Trophoblast cell (in vitro differentiated cells and primary cell): ENCODE measurements at regions not wholly inside any gene's neighbourhood (a gene's known extent, or its start where the extent isn't known, plus 50 kb on each side); places are given as distances from the start of the nearest gene placed in this dataset.

Source experiments
- DNase-seq, 2 donors: peaks; one replicate each; pipeline ENCODE4 v3.0.0-alpha.2; 2016
- H2AFZ ChIP-seq: 2 replicates; pipeline ENCODE4 v1.6.1; 2013; ENCODE audit warnings: low read length, moderate library complexity, mild to moderate bottlenecking; ENCODE audit not compliant: insufficient read depth, poor library complexity
- H2AK5ac ChIP-seq: 2 replicates; pipeline ENCODE4 v1.6.1; 2013; ENCODE audit warnings: mild to moderate bottlenecking, low read length
- H2BK120ac ChIP-seq: 2 replicates; pipeline ENCODE4 v1.6.1; 2013; ENCODE audit warnings: low read length, mild to moderate bottlenecking, moderate library complexity; ENCODE audit not compliant: insufficient read depth, poor library complexity
- H2BK12ac ChIP-seq: 2 replicates; pipeline ENCODE4 v1.6.1; 2013; ENCODE audit warnings: mild to moderate bottlenecking, low read length, moderate library complexity
- H2BK5ac ChIP-seq: 2 replicates; pipeline ENCODE4 v1.6.1; 2013; ENCODE audit warnings: low read length, low read depth, moderate library complexity, mild to moderate bottlenecking; ENCODE audit not compliant: poor library complexity
- H3K14ac ChIP-seq: 2 replicates; pipeline ENCODE4 v1.6.1; 2013; ENCODE audit warnings: mild to moderate bottlenecking, low read length
- H3K18ac ChIP-seq: 2 replicates; pipeline ENCODE4 v1.6.1; 2013; ENCODE audit warnings: mild to moderate bottlenecking, low read length
- H3K23ac ChIP-seq: 2 replicates; pipeline ENCODE4 v1.6.1; 2013; ENCODE audit warnings: low read length
- H3K27ac ChIP-seq: 2 replicates; pipeline ENCODE4 v1.5.1; 2013; ENCODE audit warnings: low read depth, mild to moderate bottlenecking, inconsistent platforms, low read length, moderate library complexity
- H3K27me3 ChIP-seq: 2 replicates; pipeline ENCODE4 v1.6.1; 2013; ENCODE audit warnings: inconsistent platforms, mild to moderate bottlenecking, low read length, moderate library complexity; ENCODE audit not compliant: insufficient read depth
- H3K36me3 ChIP-seq, 2 experiments: 1 replicate in 1 of 2; 2 replicates in 1 of 2; pipeline ENCODE4 v1.6.1; 2013; ENCODE audit warnings: low read length in 2 of 2, mild to moderate bottlenecking in 2 of 2, moderate library complexity in 1 of 2; ENCODE audit not compliant: insufficient read depth in 2 of 2, control insufficient read depth in 1 of 2
- H3K4ac ChIP-seq: 2 replicates; pipeline ENCODE4 v1.6.1; 2013; ENCODE audit warnings: low read depth, mild to moderate bottlenecking, low read length, moderate library complexity
- H3K4me1 ChIP-seq, 2 experiments: 1 replicate in 1 of 2; 2 replicates in 1 of 2; pipeline ENCODE4 v1.6.1; 2013; ENCODE audit warnings: low read length in 2 of 2, mild to moderate bottlenecking in 2 of 2, moderate library complexity in 1 of 2; ENCODE audit not compliant: insufficient read depth in 2 of 2, control insufficient read depth in 1 of 2
- H3K4me2 ChIP-seq: 2 replicates; pipeline ENCODE4 v1.6.1; 2013; ENCODE audit warnings: inconsistent platforms, mild to moderate bottlenecking, low read length, moderate library complexity
- H3K4me3 ChIP-seq: 2 replicates; pipeline ENCODE4 v1.5.1; 2013; ENCODE audit warnings: mild to moderate bottlenecking, low read depth, low read length, inconsistent platforms
- H3K79me1 ChIP-seq: one replicate; pipeline ENCODE4 v1.6.1; 2013; ENCODE audit warnings: low read length
- H3K79me2 ChIP-seq: 2 replicates; pipeline ENCODE4 v1.6.1; 2013; ENCODE audit warnings: low read length, mild to moderate bottlenecking; ENCODE audit not compliant: control insufficient read depth, insufficient read depth, poor library complexity
- H3K9ac ChIP-seq: 2 replicates; pipeline ENCODE4 v1.6.1; 2013; ENCODE audit warnings: mild to moderate bottlenecking, low read length
- H3K9me3 ChIP-seq: 2 replicates; pipeline ENCODE4 v1.6.1; 2013; ENCODE audit warnings: low read depth, mild to moderate bottlenecking, control low read depth, inconsistent platforms, low read length; ENCODE audit not compliant: insufficient read depth
- H4K12ac ChIP-seq: 2 replicates; pipeline ENCODE4 v1.6.1; 2013; ENCODE audit warnings: low read depth, mild to moderate bottlenecking, low read length, moderate library complexity
- H4K8ac ChIP-seq: 2 replicates; pipeline ENCODE4 v1.6.1; 2013; ENCODE audit warnings: low read depth, mild to moderate bottlenecking, low read length, moderate library complexity
- H4K91ac ChIP-seq: one replicate; pipeline ENCODE4 v1.6.1; 2013; ENCODE audit warnings: low read depth, mild to moderate bottlenecking, low read length, moderate library complexity
- WGBS: extraction: QIAGEN DNeasy Blood & Tissue Kit; methylation state at CpG from one replicate; pipeline ENCODE4 v1.1.7; 2013; ENCODE audit warnings: missing lambda C conversion rate; ENCODE audit not compliant: insufficient read length, insufficient coverage; ENCODE audit errors: extremely low coverage; 5-methylcytosine and 5-hydroxymethylcytosine counted together

DNA sequence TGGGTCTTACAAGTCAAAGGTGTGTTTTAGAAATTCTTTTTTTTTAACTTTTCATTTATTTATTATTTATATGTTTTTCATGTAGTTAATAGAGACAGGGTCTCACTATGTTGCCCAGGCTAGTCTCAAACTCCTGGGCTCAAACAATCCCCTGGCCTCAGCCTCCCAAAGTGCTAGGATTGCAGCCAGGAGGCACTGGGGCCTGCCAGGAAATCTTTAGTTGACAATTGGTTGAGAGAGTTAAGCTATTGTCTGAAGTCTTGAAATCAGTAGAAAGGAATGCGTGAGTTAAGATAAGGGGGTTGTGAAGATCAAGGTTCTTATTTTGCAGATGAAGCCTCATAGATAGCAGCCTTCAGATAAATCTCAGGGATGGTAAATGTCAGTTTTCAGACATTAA lies 245.4 kb upstream of the GALNT17 start:
- Histone ChIP-seq H3K27ac (no peak overlapping the region), H4K91ac (no peak overlapping the region), H3K9ac (no peak overlapping the region), H2AK5ac (no peak overlapping the region), H3K14ac (no peak overlapping the region), H3K27me3 (no peaks in the 10 kb centered on the region), H3K18ac (no peak overlapping the region), H3K4me1 (no peaks in the 10 kb centered on the region), H4K12ac (no peak overlapping the region), H3K4ac (no peak overlapping the region), H2BK120ac (no peak overlapping the region), H3K79me1 (no peaks in the 10 kb centered on the region), H3K9me3 (peaks cover 3% of the 10 kb centered on the region), H3K4me3 (no peak overlapping the region), H3K23ac (no peak overlapping the region), H2BK5ac (no peak overlapping the region), H2BK12ac (no peak overlapping the region), H4K8ac (no peak overlapping the region), H2AFZ (no peak overlapping the region), H3K36me3 (no peaks in the 10 kb centered on the region), H3K4me2 (no peak overlapping the region), H3K79me2 (no peaks in the 10 kb centered on the region)
- no peak for DNase-seq
- no CpG with 5 or more reads among the region's 1 CpG for WGBS

DNA sequence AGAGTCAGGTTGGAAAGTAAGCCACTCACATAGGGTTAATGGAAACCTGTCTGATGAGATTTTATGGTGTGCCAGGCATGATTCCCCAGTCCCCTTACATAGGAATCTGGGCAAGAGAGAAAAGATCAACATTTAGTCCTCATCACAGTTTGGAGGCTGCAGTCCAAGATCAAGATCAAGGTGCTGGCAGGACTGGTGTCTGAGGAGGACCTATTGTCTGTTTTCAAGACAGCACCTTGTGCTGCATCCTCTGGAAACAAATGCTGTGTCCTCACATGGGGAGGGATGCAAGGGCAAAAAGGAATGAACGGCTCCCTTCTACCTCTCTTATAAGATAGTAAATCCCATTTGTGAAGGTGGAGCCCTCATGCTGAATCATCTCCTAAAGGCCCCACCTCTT lies 244.8 kb upstream of the GALNT17 start:
- no peak overlapping the region for H3K23ac ChIP-seq
- H3K4me2 ChIP-seq, result no peak overlapping the region
- no peak overlapping the region for H3K27ac ChIP-seq
- no peak overlapping the region for H2AFZ ChIP-seq
- H4K12ac ChIP-seq, result no peak overlapping the region
- no peak overlapping the region for H2BK12ac ChIP-seq
- no peak for DNase-seq
- WGBS, result no CpG with 5 or more reads among the region's 1 CpG
- no peaks in the 10 kb centered on the region for H3K4me1 ChIP-seq
- no peak overlapping the region for H2BK120ac ChIP-seq
- H4K8ac ChIP-seq, result no peak overlapping the region
- H3K9ac ChIP-seq, result no peak overlapping the region
- no peak overlapping the region for H2AK5ac ChIP-seq
- no peak overlapping the region for H2BK5ac ChIP-seq
- peaks cover 3% of the 10 kb centered on the region for H3K9me3 ChIP-seq
- H4K91ac ChIP-seq, result no peak overlapping the region
- no peak overlapping the region for H3K4ac ChIP-seq
- no peaks in the 10 kb centered on the region for H3K36me3 ChIP-seq
- no peaks in the 10 kb centered on the region for H3K79me1 ChIP-seq
- H3K18ac ChIP-seq, result no peak overlapping the region
- no peak overlapping the region for H3K4me3 ChIP-seq
- H3K79me2 ChIP-seq, result no peaks in the 10 kb centered on the region
- no peak overlapping the region for H3K14ac ChIP-seq
- H3K27me3 ChIP-seq, result no peaks in the 10 kb centered on the region

DNA sequence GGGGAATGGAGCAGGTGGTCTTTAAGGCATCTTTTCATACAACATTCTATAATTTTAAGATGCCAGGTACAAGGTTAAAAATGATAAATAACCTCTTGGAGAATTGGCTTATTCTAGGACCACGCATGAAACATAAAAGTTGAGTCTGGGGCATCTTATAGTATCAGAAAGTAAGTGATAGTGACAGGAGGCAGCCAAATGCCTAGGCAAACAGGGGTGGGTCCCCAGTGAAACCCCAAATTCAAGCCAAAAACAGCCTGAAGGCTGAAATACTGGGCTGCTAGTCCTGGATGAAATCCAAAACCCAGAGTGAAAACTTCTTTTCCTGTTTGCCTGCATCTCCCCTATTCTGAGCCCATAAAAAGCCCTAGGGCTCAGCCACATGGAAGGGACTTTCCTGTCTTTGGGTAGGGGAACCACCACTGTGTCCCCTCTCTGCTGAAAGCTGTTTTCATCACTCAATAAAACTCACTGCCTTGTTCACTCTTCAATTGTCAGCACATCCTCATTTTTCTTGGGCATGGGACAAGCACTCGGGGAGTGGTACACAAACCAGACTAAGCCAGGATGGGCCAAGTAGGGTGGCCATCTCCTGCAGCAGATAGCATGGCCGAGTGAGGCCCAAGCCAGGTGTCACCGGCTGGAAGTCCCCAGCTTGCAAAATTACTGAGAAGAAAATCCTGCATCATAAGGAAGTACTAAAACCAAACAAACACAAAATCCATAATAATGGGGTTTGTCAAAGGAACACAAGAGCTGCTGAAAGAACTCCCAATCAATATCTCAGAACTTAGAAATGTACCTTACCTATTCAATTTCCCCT lies 241.6 kb upstream of the GALNT17 start:
- H3K4ac ChIP-seq, result no peak overlapping the region
- peaks cover 3% of the 10 kb centered on the region for H3K9me3 ChIP-seq

DNA sequence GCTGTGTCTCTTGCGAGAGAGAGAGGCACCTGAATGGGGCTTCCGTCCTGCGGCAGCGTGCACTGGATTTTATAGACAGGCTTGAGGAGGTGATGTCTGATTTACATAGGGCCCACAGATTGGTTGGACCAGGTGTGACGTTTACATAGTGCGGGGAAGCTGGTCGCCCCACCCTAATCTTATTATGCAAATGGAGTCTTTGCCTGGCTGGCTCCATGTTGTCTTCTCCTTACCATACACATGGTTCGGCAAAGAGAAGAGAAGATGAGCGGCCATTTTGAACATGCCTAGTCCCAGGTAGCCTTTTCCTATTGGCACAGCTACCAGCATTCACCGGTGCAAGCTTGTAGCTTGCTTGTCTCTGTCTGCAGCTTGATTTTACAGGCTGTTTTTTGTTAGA lies 238.5 kb upstream of the GALNT17 start:
- Histone ChIP-seq H3K79me2 (no peaks in the 10 kb centered on the region), H3K4me1 (peaks cover 6 to 11% of the 10 kb centered on the region in 2 experiments), H3K27ac (no peak overlapping the region), H3K4me3 (no peak overlapping the region), H4K91ac (no peak overlapping the region), H3K36me3 (no peaks in the 10 kb centered on the region), H4K12ac (no peak overlapping the region), H3K23ac (no peak overlapping the region), H3K27me3 (no peaks in the 10 kb centered on the region), H3K4ac (no peak overlapping the region), H2AFZ (no peak overlapping the region), H3K18ac (no peak overlapping the region), H3K9ac (no peak overlapping the region), H3K79me1 (no peaks in the 10 kb centered on the region), H3K4me2 (no peak overlapping the region), H2AK5ac (no peak overlapping the region), H2BK12ac (no peak overlapping the region), H3K9me3 (peaks cover 3% of the 10 kb centered on the region), H4K8ac (no peak overlapping the region), H2BK120ac (no peak overlapping the region), H3K14ac (no peak overlapping the region), H2BK5ac (no peak overlapping the region)
- DNase-seq, result no peak
- WGBS, result no CpG with 5 or more reads among the region's 10 CpGs

More for the DNA sequence above, 241.6 kb upstream of the GALNT17 start:
- Histone ChIP-seq H2BK120ac (no peak overlapping the region), H3K4me2 (no peak overlapping the region), H3K36me3 (no peaks in the 10 kb centered on the region), H3K9ac (no peak overlapping the region), H3K4me3 (no peak overlapping the region), H4K8ac (no peak overlapping the region), H3K4me1 (peaks cover 6 to 7% of the 10 kb centered on the region in 2 experiments), H4K12ac (no peak overlapping the region), H2BK5ac (no peak overlapping the region), H3K27me3 (no peaks in the 10 kb centered on the region), H3K18ac (no peak overlapping the region), H2BK12ac (no peak overlapping the region), H3K14ac (no peak overlapping the region), H2AFZ (no peak overlapping the region), H3K79me2 (no peaks in the 10 kb centered on the region), H3K23ac (no peak overlapping the region), H3K79me1 (no peaks in the 10 kb centered on the region), H3K27ac (no peak overlapping the region), H2AK5ac (no peak overlapping the region), H4K91ac (no peak overlapping the region)
- no CpG with 5 or more reads among the region's 4 CpGs for WGBS
- no peak for DNase-seq
